ENCODE measurements at regions not wholly inside any gene's neighbourhood (a gene's known extent, or its start where the extent isn't known, plus 50 kb on each side); places are given as distances from the start of the nearest gene placed in this dataset.

DNA sequence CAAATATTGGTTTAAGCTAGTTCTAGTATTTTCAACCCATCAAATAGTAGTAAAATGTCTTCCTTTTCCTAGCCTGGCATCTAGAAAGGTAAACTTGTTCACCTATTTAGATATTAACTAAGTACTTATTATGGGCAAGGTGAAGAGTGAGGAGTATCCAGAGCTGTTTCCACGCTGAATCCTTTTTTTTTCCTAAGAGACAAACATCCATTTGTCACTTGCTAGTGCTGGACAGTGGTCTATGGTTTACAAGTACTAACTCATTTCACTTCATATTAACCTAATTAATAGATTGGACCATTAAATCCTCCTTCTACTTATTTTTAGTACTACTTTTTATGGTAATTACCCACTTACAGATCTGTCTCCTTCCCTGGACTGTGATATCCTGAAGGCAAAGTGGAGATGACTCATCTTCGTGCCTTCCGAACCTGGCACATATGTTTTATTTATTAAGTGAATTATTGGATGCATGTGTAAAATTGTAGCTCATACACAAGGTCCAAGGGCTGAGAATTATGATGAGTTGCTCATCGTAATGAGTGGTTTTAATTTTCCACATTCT lies 159.6 kb upstream of the IGFBP3 start:
- TF ChIP-seq POLR2A (IDR thresholded peaks at IDR 0.05) (no peak), POLR2AphosphoS5 (IDR thresholded peaks at IDR 0.05) (no peak)
- TF ChIP-seq, protein P1, sequence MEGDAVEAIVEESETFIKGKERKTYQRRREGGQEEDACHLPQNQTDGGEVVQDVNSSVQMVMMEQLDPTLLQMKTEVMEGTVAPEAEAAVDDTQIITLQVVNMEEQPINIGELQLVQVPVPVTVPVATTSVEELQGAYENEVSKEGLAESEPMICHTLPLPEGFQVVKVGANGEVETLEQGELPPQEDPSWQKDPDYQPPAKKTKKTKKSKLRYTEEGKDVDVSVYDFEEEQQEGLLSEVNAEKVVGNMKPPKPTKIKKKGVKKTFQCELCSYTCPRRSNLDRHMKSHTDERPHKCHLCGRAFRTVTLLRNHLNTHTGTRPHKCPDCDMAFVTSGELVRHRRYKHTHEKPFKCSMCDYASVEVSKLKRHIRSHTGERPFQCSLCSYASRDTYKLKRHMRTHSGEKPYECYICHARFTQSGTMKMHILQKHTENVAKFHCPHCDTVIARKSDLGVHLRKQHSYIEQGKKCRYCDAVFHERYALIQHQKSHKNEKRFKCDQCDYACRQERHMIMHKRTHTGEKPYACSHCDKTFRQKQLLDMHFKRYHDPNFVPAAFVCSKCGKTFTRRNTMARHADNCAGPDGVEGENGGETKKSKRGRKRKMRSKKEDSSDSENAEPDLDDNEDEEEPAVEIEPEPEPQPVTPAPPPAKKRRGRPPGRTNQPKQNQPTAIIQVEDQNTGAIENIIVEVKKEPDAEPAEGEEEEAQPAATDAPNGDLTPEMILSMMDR (IDR thresholded peaks at IDR 0.05), result no peak
- Histone ChIP-seq H3K4me3 (no peak overlapping the region), H3K36me3 (no peaks in the 10 kb centered on the region), H3K9me3 (no peaks in the 10 kb centered on the region), H3K27me3 (replicated peaks; ENCODE audit: insufficient read depth) (no peaks in the 10 kb centered on the region), H3K4me1 (replicated peaks) (no peaks in the 10 kb centered on the region), H3K27ac (no peak overlapping the region)
- intact Hi-C loops (cut with DNase I), result no loop called here
- WGBS, result 78% methylated on average over 4 of the region's 4 CpGs
- DNase-seq (ENCODE audit: low spot score), result no peak

DNA sequence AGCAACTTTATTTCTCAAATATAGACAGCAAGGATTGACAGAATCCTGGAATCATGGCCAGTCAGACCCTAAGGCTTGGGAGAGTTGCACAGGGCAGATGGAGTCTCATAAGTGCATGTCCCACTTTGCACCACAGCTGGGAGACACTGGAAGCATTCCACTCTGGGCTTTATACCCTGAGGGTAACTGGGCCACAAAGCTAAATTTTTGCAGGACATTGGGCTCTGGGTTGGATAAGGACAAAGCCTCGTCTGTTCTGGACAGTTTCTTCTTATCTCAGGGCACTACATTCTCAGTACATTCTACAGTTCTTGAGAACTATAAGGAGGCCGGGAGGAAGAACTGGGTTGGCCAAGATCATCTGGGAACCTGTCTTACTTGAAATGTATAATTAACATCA lies 158.3 kb upstream of the IGFBP3 start:
- no peaks in the 10 kb centered on the region for H3K9me3 ChIP-seq

GRCh38 chr7:46076527-46076926 lies 155.5 kb upstream of the IGFBP3 start:
- DNase-seq (ENCODE audit: low spot score), result no peak
- H3K36me3 ChIP-seq, result no peaks in the 10 kb centered on the region
- intact Hi-C loops (cut with DNase I), result no loop called here
- no peaks in the 10 kb centered on the region for H3K9me3 ChIP-seq
- WGBS, result 50% methylated on average over 1 of the region's 1 CpG
- TF ChIP-seq POLR2A (IDR thresholded peaks at IDR 0.05) (no peak), POLR2AphosphoS5 (IDR thresholded peaks at IDR 0.05) (no peak)
- TF ChIP-seq, protein P1 (IDR thresholded peaks at IDR 0.05), result no peak
- no peaks in the 10 kb centered on the region for H3K4me1 ChIP-seq (replicated peaks)
- H3K27ac ChIP-seq, result no peak overlapping the region
- H3K4me3 ChIP-seq, result no peak overlapping the region
- H3K27me3 ChIP-seq (replicated peaks; ENCODE audit: insufficient read depth), result no peaks in the 10 kb centered on the region

More for the DNA sequence above, 158.3 kb upstream of the IGFBP3 start:
- Histone ChIP-seq H3K27ac (no peak overlapping the region), H3K4me3 (no peak overlapping the region), H3K36me3 (no peaks in the 10 kb centered on the region), H3K4me1 (replicated peaks) (no peaks in the 10 kb centered on the region), H3K27me3 (replicated peaks; ENCODE audit: insufficient read depth) (no peaks in the 10 kb centered on the region)
- 86% methylated on average over 2 of the region's 2 CpGs for WGBS
- intact Hi-C loops (cut with DNase I), result no loop called here
- no peak for DNase-seq (ENCODE audit: low spot score)
- TF ChIP-seq POLR2A (IDR thresholded peaks at IDR 0.05), result no peak
- TF ChIP-seq POLR2AphosphoS5 (IDR thresholded peaks at IDR 0.05), result no peak
- TF ChIP-seq, protein P1 (IDR thresholded peaks at IDR 0.05), result no peak

- Histone ChIP-seq H3K27me3 (replicated peaks; ENCODE audit: insufficient read depth) (no peaks in the 10 kb centered on the region), H3K9me3 (no peaks in the 10 kb centered on the region), H3K4me3 (no peak overlapping the region), H3K27ac (no peak overlapping the region), H3K4me1 (replicated peaks) (no peaks in the 10 kb centered on the region), H3K36me3 (no peaks in the 10 kb centered on the region)
- TF ChIP-seq POLR2A (IDR thresholded peaks at IDR 0.05), result no peak
- TF ChIP-seq POLR2AphosphoS5 (IDR thresholded peaks at IDR 0.05), result no peak
- TF ChIP-seq, protein P1 (IDR thresholded peaks at IDR 0.05), result no peak
- no peak for DNase-seq (ENCODE audit: low spot score)
- intact Hi-C loops (cut with DNase I), result no loop called here
Observed at GRCh38 chr7:46072722-46073121, 151.7 kb upstream of the IGFBP3 start.

DNA sequence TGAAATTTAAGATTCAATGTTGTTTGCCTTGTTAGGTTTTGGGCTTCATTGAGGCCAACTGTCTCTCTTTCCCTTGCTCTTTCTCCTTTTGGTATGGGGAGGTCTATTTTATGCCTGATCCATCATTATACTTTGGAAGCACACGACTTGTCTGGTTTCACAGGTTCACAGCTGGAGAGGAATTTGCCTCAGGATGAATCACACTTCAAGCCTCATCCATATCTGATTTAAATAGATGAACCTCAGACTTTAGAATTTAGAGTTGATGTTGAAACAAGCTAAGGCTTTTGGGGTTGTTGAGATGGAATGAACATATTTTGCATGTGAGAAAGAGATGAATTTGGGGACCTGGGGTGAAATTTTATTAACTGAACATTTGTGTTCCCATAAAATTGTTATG lies 150.5 kb upstream of the IGFBP3 start:
- no peak for TF ChIP-seq POLR2A (IDR thresholded peaks at IDR 0.05)
- TF ChIP-seq, protein P1 (IDR thresholded peaks at IDR 0.05), result no peak
- TF ChIP-seq POLR2AphosphoS5 (IDR thresholded peaks at IDR 0.05), result no peak
- no peak overlapping the region for H3K4me3 ChIP-seq
- H3K9me3 ChIP-seq, result no peaks in the 10 kb centered on the region
- no peak overlapping the region for H3K27ac ChIP-seq
- intact Hi-C loops (cut with DNase I), result no loop called here
- no peaks in the 10 kb centered on the region for H3K36me3 ChIP-seq
- H3K27me3 ChIP-seq (replicated peaks; ENCODE audit: insufficient read depth), result no peaks in the 10 kb centered on the region
- DNase-seq (ENCODE audit: low spot score), result no peak
- 65% methylated on average over 1 of the region's 1 CpG for WGBS
- H3K4me1 ChIP-seq (replicated peaks), result no peaks in the 10 kb centered on the region
